Nephron (organoid): ENCODE measurements at regions not wholly inside any gene's neighbourhood (a gene's known extent, or its start where the extent isn't known, plus 50 kb on each side); places are given as distances from the start of the nearest gene placed in this dataset.
"Not testable (repeated sequence)": the region's sequence is repeated elsewhere in the genome, so short reads cannot be mapped to it uniquely, and the experiment has no call there.

ENCODE experiments used
- H3K27ac Mint-ChIP-seq, 3 experiments: 2 replicates each; pipeline ENCODE4 v1.8.0; 2020; ENCODE audit warnings: mixed read lengths in 3 of 3, mild to moderate bottlenecking in 2 of 3, moderate library complexity in 1 of 3
- H3K27me3 Mint-ChIP-seq: 2 replicates; pipeline ENCODE4 v1.8.0; 2021; ENCODE audit warnings: low read depth, mild to moderate bottlenecking, moderate library complexity, mixed read lengths
- H3K36me3 Mint-ChIP-seq: 2 replicates; pipeline ENCODE4 v1.8.0; 2020; ENCODE audit warnings: low read depth, mixed read lengths
- H3K4me1 Mint-ChIP-seq: 2 replicates; pipeline ENCODE4 v1.8.0; 2020; ENCODE audit warnings: mixed read lengths
- H3K4me3 Mint-ChIP-seq, 3 experiments: 2 replicates each; pipeline ENCODE4 v1.8.0; 2020; ENCODE audit warnings: mild to moderate bottlenecking in 3 of 3, mixed read lengths in 3 of 3, moderate library complexity in 2 of 3
- H3K9me3 Mint-ChIP-seq: 2 replicates; pipeline ENCODE4 v1.8.0; 2020; ENCODE audit warnings: mixed read lengths
- CTCF ChIP-seq, 3 experiments: fragments of 200-600 bp; sonication (generic); IDR thresholded peaks; one replicate each; pipeline ENCODE4 v1.5.0; 2021; ENCODE audit warnings: antibody characterized with exemption in 3 of 3; ENCODE audit not compliant: unreplicated experiment in 3 of 3

GRCh38 chr9:61628951-61629350 is 439.1 kb downstream of the SPATA31A7 start:
- not testable (repeated sequence) for H3K4me3 Mint-ChIP-seq, H3K27me3 Mint-ChIP-seq, H3K36me3 Mint-ChIP-seq, H3K27ac Mint-ChIP-seq, H3K9me3 Mint-ChIP-seq, H3K4me1 Mint-ChIP-seq

GRCh38 chr9:61634192-61634591 is 444.4 kb downstream of the SPATA31A7 start:
- Mint-ChIP-seq H3K27me3 (no peaks in the 10 kb centered on the region), H3K4me3 (no peak overlapping the region), H3K36me3 (no peaks in the 10 kb centered on the region), H3K4me1 (no peaks in the 10 kb centered on the region), H3K27ac (no peak overlapping the region), H3K9me3 (peaks cover 12% of the 10 kb centered on the region)
- no peak for TF ChIP-seq CTCF (IDR thresholded peaks at IDR 0.05; ENCODE audit: unreplicated experiment in 3 of 3)

- not testable (repeated sequence) for H3K4me1 Mint-ChIP-seq, H3K27ac Mint-ChIP-seq, H3K36me3 Mint-ChIP-seq, H3K4me3 Mint-ChIP-seq, H3K27me3 Mint-ChIP-seq
- peaks cover 22% of the 10 kb centered on the region for H3K9me3 Mint-ChIP-seq
These were observed 474.4 kb downstream of the SPATA31A7 start for GRCh38 chr9:61664232-61664631.

GRCh38 chr9:61665330-61665751 is 475.5 kb downstream of the SPATA31A7 start:
- Mint-ChIP-seq H3K27me3 (peaks cover 3% of the 10 kb centered on the region), H3K4me3 (no peak overlapping the region), H3K4me1 (no peaks in the 10 kb centered on the region), H3K36me3 (peaks cover 4% of the 10 kb centered on the region), H3K27ac (no peak overlapping the region), H3K9me3 (peaks cover 31% of the 10 kb centered on the region)
- TF ChIP-seq CTCF (IDR thresholded peaks at IDR 0.05; ENCODE audit: unreplicated experiment in 3 of 3), result no peak

GRCh38 chr9:61665829-61666228 is 476.0 kb downstream of the SPATA31A7 start:
- peaks cover 3% of the 10 kb centered on the region for H3K27me3 Mint-ChIP-seq
- peaks cover 5% of the 10 kb centered on the region for H3K36me3 Mint-ChIP-seq
- no peak overlapping the region for H3K27ac Mint-ChIP-seq
- H3K4me3 Mint-ChIP-seq, result no peak overlapping the region
- H3K9me3 Mint-ChIP-seq, result peaks cover 31% of the 10 kb centered on the region
- no peak for TF ChIP-seq CTCF (IDR thresholded peaks at IDR 0.05; ENCODE audit: unreplicated experiment in 3 of 3)
- no peaks in the 10 kb centered on the region for H3K4me1 Mint-ChIP-seq

GRCh38 chr9:61666310-61666709 is 476.5 kb downstream of the SPATA31A7 start:
- Mint-ChIP-seq H3K4me3 (no peak overlapping the region), H3K27me3 (peaks cover 3% of the 10 kb centered on the region), H3K9me3 (peaks cover 34% of the 10 kb centered on the region), H3K36me3 (peaks cover 8% of the 10 kb centered on the region), H3K27ac (no peak overlapping the region), H3K4me1 (no peaks in the 10 kb centered on the region)
- no peak for TF ChIP-seq CTCF (IDR thresholded peaks at IDR 0.05; ENCODE audit: unreplicated experiment in 3 of 3)

- no peak overlapping the region for H3K27ac Mint-ChIP-seq
- no peak overlapping the region for H3K4me3 Mint-ChIP-seq
- TF ChIP-seq CTCF (IDR thresholded peaks at IDR 0.05; ENCODE audit: unreplicated experiment in 3 of 3), result no peak
- peaks cover 36% of the 10 kb centered on the region for H3K9me3 Mint-ChIP-seq
- peaks cover 8% of the 10 kb centered on the region for H3K36me3 Mint-ChIP-seq
- H3K4me1 Mint-ChIP-seq, result no peaks in the 10 kb centered on the region
- peaks cover 3% of the 10 kb centered on the region for H3K27me3 Mint-ChIP-seq
These were observed 477.1 kb downstream of the SPATA31A7 start for GRCh38 chr9:61666849-61667371.
